ENCODE measurements at regions not wholly inside any gene's neighbourhood (a gene's known extent, or its start where the extent isn't known, plus 50 kb on each side); places are given as distances from the start of the nearest gene placed in this dataset.

GRCh38 chr2:122074201-122074600 is 318.8 kb downstream of the TSN start:
- DNase-seq (ENCODE audit: low spot score) (no peak), ATAC-seq (ENCODE audit: low FRiP score) (no peak)
- TF ChIP-seq CTCF (IDR thresholded peaks at IDR 0.05) = no peak

- DNase-seq (ENCODE audit: low spot score) (no peak), ATAC-seq (ENCODE audit: low FRiP score) (no peak)
- TF ChIP-seq CTCF (IDR thresholded peaks at IDR 0.05) = no peak
Measured at GRCh38 chr2:122075381-122075780, 319.9 kb downstream of the TSN start.

- TF ChIP-seq CTCF (IDR thresholded peaks at IDR 0.05) = no peak
- DNase-seq (ENCODE audit: low spot score) = no peak
- ATAC-seq (ENCODE audit: low FRiP score) = no peak
Measured at GRCh38 chr2:122077114-122077513, 321.7 kb downstream of the TSN start.

GRCh38 chr2:122077771-122078170 is 322.3 kb downstream of the TSN start:
- TF ChIP-seq CTCF (IDR thresholded peaks at IDR 0.05) = no peak
- DNase-seq (ENCODE audit: low spot score) = no peak
- no peak for ATAC-seq (ENCODE audit: low FRiP score)

GRCh38 chr2:122078451-122078850 is 323.0 kb downstream of the TSN start:
- TF ChIP-seq CTCF (IDR thresholded peaks at IDR 0.05) = no peak
- no peak for ATAC-seq (ENCODE audit: low FRiP score)

GRCh38 chr2:122079844-122080243 is 324.4 kb downstream of the TSN start:
- ATAC-seq (ENCODE audit: low FRiP score) (no peak), DNase-seq (ENCODE audit: low spot score) (no peak)
- TF ChIP-seq CTCF (IDR thresholded peaks at IDR 0.05) = no peak

More at GRCh38 chr2:122078451-122078850, 323.0 kb downstream of the TSN start:
- no peak for DNase-seq (ENCODE audit: low spot score)

- no peak for TF ChIP-seq CTCF (IDR thresholded peaks at IDR 0.05)
- ATAC-seq (ENCODE audit: low FRiP score) = no peak
- DNase-seq (ENCODE audit: low spot score) = no peak
Measured at GRCh38 chr2:122080316-122080715, 324.9 kb downstream of the TSN start.

All from omental fat pad (tissue), 3 donors.